ENCODE measurements at regions not wholly inside any gene's neighbourhood (a gene's known extent, or its start where the extent isn't known, plus 50 kb on each side); places are given as distances from the start of the nearest gene placed in this dataset.

GRCh38 chr10:37474645-37475044 lies 349.2 kb downstream of the ANKRD30A start:
- no peaks in the 10 kb centered on the region for H3F3A ChIP-seq (ENCODE audit: low read depth)
- H4K20me1 ChIP-seq (ENCODE audit: insufficient read depth, low read length, poor library complexity, severe bottlenecking), result no peaks in the 10 kb centered on the region
- no peaks in the 10 kb centered on the region for H3K4me1 ChIP-seq (ENCODE audit: insufficient read depth, low read length, poor library complexity, severe bottlenecking)
- no peaks in the 10 kb centered on the region for H3K79me2 ChIP-seq (ENCODE audit: insufficient read depth, low read length)
- TF ChIP-seq CTCF (conservative IDR thresholded peaks at IDR 0.05; ENCODE audit: low read length), result no peak
- no peak for TF ChIP-seq EZH2phosphoT487 (IDR thresholded peaks at IDR 0.05; ENCODE audit: borderline replicate concordance)
- H3K9me2 ChIP-seq (replicated peaks; ENCODE audit: low read depth, low read length), result no peaks in the 10 kb centered on the region
- H3K9me3 ChIP-seq (ENCODE audit: insufficient read depth, low read depth, low read length), result no peaks in the 10 kb centered on the region; the same call in 1 of the 2 replicates
- H3K9ac ChIP-seq (ENCODE audit: low read depth, low read length, poor library complexity, severe bottlenecking), result no peak overlapping the region
- H3K4me2 ChIP-seq (ENCODE audit: low read depth, low read length, poor library complexity, severe bottlenecking), result no peak overlapping the region
- H3K27me3 ChIP-seq (ENCODE audit: insufficient read depth, low read length, poor library complexity, severe bottlenecking), result no peaks in the 10 kb centered on the region
- no peaks in the 10 kb centered on the region for H3K36me3 ChIP-seq (ENCODE audit: insufficient read depth, low read length)
- H2AFZ ChIP-seq (ENCODE audit: low read length), result no peak overlapping the region
- H3K4me3 ChIP-seq (ENCODE audit: low read length, poor library complexity, severe bottlenecking), result no peak overlapping the region

GRCh38 chr10:37473906-37474305 lies 348.5 kb downstream of the ANKRD30A start:
- Histone ChIP-seq H4K20me1 (ENCODE audit: insufficient read depth, low read length, poor library complexity, severe bottlenecking) (no peaks in the 10 kb centered on the region), H3K79me2 (ENCODE audit: insufficient read depth, low read length) (no peaks in the 10 kb centered on the region), H3K36me3 (ENCODE audit: insufficient read depth, low read length) (no peaks in the 10 kb centered on the region), H3K9ac (ENCODE audit: low read depth, low read length, poor library complexity, severe bottlenecking) (no peak overlapping the region), H2AFZ (ENCODE audit: low read length) (no peak overlapping the region), H3K4me3 (ENCODE audit: low read length, poor library complexity, severe bottlenecking) (no peak overlapping the region), H3K9me2 (replicated peaks; ENCODE audit: low read depth, low read length) (no peaks in the 10 kb centered on the region), H3K4me1 (ENCODE audit: insufficient read depth, low read length, poor library complexity, severe bottlenecking) (no peaks in the 10 kb centered on the region), H3K9me3 (ENCODE audit: insufficient read depth, low read depth, low read length) (no peaks in the 10 kb centered on the region; the same call in 1 of the 2 replicates), H3K4me2 (ENCODE audit: low read depth, low read length, poor library complexity, severe bottlenecking) (no peak overlapping the region), H3F3A (ENCODE audit: low read depth) (no peaks in the 10 kb centered on the region), H3K27me3 (ENCODE audit: insufficient read depth, low read length, poor library complexity, severe bottlenecking) (no peaks in the 10 kb centered on the region)
- TF ChIP-seq EZH2phosphoT487 (IDR thresholded peaks at IDR 0.05; ENCODE audit: borderline replicate concordance), result no peak
- TF ChIP-seq CTCF (conservative IDR thresholded peaks at IDR 0.05; ENCODE audit: low read length), result no peak

DNA sequence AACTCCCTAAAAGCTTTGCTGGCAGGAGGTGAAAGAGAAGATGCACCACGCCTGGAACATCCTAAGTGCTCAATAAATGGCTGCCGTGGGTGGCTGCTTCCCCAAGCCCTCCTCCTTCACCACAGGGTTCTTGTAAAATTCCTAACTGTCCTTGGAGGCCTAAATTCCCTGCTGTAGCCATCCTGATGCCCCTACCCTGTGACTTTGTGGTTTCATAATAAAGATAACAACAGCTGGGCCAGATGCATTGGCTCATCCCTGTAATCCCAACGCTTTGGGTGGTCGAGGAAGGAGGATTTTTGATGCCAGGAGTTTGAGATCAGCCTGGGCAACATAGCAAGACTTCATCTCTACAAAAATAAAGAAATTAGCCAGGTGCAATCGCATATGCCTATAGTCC lies 341.8 kb downstream of the ANKRD30A start:
- Histone ChIP-seq H3K9ac (ENCODE audit: low read depth, low read length, poor library complexity, severe bottlenecking) (no peak overlapping the region), H3F3A (ENCODE audit: low read depth) (no peaks in the 10 kb centered on the region), H3K4me1 (ENCODE audit: insufficient read depth, low read length, poor library complexity, severe bottlenecking) (no peaks in the 10 kb centered on the region), H3K27me3 (ENCODE audit: insufficient read depth, low read length, poor library complexity, severe bottlenecking) (no peaks in the 10 kb centered on the region), H3K9me2 (replicated peaks; ENCODE audit: low read depth, low read length) (no peaks in the 10 kb centered on the region), H3K36me3 (ENCODE audit: insufficient read depth, low read length) (no peaks in the 10 kb centered on the region), H3K79me2 (ENCODE audit: insufficient read depth, low read length) (no peaks in the 10 kb centered on the region), H3K4me2 (ENCODE audit: low read depth, low read length, poor library complexity, severe bottlenecking) (no peak overlapping the region), H3K4me3 (ENCODE audit: low read length, poor library complexity, severe bottlenecking) (no peak overlapping the region), H2AFZ (ENCODE audit: low read length) (no peak overlapping the region), H3K9me3 (ENCODE audit: insufficient read depth, low read depth, low read length) (no peaks in the 10 kb centered on the region), H4K20me1 (ENCODE audit: insufficient read depth, low read length, poor library complexity, severe bottlenecking) (no peaks in the 10 kb centered on the region)
- TF ChIP-seq EZH2phosphoT487 (IDR thresholded peaks at IDR 0.05; ENCODE audit: borderline replicate concordance) (no peak), CTCF (conservative IDR thresholded peaks at IDR 0.05; ENCODE audit: low read length) (no peak)

All from Loucy (cell line).